HG03025 (cell line): ENCODE measurements at regions not wholly inside any gene's neighbourhood (a gene's known extent, or its start where the extent isn't known, plus 50 kb on each side); places are given as distances from the start of the nearest gene placed in this dataset.

Experiments used
- ATAC-seq: cut with Tn5 transposase; IDR thresholded peaks from one replicate; pipeline ENCODE4 v1.9.1; 2021; ENCODE audit warnings: mild to moderate bottlenecking, moderate library complexity; ENCODE audit not compliant: unreplicated experiment, low FRiP score

DNA sequence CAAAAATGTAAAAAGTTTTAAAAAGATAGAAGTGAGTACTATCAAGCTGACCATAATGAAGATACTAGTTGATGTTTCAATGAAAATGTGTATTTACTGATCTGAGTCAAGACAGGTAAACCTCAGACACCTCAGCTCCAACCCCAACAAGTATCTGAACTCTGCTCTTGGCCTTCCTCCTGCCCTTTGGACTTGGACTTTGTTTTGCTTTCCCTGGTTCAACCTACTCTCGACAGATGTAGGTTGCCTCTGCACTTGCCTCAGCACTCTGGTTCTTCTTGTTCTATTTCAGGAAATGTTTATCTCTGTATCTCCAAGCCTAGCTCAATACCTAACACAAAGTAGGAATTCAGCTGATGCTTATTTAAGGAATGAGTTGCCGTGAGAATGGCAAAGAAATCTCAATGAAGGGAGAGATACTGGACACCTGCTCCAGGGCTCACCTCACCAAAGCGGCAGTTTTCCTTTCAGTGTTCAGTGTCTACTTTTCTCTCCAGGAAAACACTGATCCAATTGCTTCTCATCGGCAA, 248.8 kb upstream of the CTAGE1 start:
- ATAC-seq: no peak

DNA sequence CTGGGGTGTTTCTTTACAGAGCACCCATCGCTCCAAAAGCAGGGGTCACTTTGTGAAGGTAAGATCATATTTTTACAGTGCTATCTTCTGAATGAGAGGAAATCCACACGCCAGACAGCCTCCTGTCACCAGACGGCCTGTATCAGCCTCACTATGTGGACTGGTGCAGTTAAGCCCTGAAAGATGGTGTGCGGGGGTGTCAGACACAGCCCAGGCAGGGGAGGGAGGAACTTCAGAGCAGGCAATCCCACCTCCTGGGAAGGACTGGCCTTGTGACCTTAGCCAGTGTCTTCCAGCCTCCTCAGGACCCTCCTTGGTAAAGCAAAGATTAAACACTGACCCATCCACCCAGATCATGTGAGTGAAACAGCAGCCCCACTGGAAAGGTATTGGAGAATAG, 249.4 kb upstream of the CTAGE1 start:
- ATAC-seq: no peak

DNA sequence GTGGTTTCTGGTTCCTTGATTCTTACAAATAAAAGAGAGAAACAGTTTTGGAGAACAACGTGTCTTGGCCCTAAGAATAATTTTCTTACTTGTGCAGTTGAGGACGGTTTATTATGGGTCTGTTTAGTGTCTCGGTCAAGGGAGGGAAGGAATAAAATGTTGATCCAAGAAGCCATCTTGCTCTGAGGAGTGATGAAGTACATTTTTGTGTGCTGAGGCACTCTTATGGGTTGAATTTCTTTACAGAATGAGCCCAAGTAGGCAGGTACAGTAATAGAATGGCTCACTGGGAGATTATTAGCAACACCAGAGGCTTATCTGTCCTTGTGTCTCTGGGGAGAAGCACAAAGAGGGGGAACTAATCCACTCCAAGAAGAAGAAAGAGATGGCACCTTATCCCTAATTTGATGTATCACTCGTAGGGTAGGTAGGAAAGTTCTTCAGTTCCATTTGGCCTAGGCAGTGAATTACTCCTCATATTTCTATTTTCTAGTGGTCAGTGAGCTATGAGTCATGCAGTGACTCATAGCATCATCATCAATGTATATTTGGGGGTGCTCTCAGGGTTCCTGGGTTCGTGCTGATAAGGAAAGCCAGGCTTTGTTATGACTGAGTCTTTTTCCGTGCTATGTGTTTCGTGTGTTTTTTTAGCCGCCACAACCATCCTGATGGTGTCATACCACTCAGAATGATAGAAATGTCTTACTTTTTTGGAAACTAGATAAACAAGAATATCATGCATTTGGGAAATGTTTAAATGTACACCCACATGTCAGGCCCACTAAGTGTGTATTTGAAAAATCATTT, 250.1 kb upstream of the CTAGE1 start:
- no peak for ATAC-seq

DNA sequence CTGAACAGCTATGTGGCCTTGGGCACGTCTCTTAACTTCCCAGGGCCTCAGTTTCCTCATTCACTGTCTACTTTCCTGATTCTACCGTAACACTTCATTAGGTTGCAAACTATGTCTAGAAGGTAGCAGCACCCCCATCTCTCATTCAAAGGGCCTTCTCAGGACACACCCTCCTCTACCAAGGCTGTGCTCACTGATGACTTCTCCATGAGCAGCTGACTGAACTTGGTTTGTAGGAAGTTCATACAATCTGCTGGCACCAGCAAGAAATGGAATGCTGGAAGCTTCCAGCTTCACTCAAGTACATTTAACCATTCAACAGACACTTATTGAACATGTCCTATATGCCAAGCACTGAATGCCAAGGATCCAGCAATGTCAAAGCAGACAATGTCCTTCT, 250.8 kb upstream of the CTAGE1 start:
- no peak for ATAC-seq

DNA sequence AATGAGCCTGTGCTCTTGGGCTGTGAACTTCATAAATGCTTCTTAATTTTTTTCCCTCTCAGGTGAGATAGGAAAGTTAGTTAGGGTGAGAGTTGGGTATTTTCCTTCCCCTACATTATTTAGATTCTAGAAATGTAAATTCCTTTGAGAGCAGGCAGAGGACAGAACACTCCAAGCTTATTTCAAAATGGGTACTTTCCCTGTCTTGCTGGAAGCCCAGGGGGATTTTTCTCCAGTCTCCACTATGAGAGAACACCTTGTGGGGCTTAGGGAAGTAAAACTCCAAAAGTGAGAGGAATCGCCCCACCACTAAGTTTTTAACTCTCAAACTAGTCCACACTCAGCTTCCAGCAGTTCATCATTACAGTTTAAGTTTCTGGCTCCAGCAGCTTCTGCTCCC, 253.2 kb upstream of the CTAGE1 start:
- no peak for ATAC-seq

DNA sequence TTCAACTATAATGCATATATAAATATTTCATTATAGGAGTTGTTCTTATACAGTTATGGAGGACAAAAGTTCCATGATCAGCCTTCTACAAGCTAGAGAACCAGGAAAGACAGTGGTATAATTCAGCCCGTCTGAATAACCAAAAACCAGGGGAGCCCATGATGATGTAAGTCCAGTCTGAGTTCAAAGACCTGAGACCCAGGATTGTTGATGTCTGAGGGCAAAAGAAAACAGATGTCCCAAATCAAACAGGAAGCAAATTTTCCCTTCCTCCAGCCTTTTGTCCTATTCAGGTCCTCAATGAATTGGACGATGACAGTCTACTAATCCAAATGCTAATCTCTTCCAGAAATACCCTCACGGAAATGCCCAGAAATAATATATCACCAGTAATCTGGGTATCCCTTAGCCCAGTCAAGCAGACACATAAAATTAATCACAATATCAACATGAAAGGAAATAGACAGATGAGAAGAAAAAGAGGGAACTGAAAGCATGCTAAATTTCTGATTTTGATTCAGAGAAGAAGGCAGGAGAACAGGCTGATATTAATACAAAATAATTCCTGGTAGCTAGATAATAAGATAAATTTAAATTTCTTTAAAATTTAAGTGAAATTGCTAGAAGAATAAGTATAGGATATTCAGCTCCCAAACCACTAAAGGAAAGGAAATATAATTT, 255.6 kb upstream of the CTAGE1 start:
- ATAC-seq: no peak

DNA sequence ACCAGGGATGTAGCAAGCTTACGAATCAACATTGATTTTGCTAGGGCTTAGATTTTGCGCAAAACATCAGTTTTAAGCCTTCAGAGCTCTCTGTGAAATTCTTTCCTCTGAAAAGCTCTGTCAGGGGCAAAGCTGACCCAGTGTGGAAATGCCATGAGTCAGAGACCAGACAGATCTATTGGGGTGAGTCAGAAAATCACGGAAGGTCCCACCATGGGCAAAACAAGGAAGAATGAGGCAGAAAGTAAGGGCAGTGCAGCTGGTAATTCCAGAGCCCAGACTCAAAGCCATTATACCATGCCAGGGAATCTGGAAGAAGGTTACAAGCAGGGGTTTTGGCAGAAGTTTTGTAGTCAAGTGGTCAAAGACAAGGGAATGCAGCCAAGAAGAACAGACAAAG, 256.6 kb upstream of the CTAGE1 start:
- no peak for ATAC-seq

DNA sequence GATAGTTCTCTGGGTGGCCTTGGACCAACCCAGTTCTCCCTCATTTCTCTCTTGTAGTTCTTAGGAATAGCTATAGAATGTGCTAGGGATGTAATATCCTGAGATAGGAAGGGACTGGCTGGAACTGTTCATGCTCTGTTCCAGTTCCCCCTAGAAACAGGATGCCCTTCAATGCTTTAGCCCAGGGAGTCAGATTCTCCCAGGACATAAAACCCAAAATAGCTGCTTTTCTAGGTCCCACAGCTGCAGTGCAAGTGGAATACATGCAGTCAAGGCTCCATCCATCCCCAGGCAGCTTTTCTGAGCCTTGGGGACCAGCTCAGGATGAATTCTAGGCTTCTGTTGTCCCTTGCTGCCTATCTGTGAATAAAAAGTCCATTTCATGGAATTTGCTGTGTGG, 257.3 kb upstream of the CTAGE1 start:
- no peak for ATAC-seq

DNA sequence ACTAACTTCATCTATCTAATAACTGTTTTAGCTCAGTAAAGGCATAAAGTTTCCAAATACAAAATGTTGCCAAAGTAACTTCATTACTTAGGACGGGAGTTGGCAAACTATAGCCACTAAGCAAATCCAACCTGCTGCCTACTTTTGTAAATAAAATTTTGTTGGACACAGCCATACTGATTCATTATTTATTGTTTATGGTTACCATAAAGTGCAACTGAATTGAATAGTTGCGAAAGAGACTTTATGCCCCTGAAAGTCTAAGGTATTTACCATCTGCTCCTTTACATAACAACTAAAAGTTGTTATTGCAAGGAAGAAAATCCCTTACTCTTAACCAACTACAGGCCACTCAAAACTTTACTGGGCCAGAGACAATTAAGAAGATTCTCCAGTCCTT, 256.7 kb upstream of the RBBP8 start:
- no peak for ATAC-seq

DNA sequence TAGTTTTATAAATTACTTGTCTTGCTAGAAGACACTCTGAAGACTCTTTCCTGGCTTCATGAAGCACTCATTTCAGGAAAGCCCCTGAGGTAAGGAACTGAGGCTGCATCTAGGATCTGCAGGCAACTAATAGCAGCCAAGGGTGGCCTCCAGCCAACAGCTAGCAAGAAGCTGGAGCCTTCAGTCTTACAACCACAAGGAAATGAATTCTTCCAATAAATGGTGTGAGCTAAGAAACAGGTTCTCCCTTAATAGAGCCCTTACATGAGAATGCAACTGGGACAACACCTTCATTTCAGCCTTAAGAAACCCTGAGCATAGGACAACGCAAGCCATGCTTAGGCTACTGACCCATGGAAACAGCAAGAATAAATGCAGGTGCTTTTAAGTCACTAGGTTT, 254.6 kb upstream of the RBBP8 start:
- no peak for ATAC-seq

DNA sequence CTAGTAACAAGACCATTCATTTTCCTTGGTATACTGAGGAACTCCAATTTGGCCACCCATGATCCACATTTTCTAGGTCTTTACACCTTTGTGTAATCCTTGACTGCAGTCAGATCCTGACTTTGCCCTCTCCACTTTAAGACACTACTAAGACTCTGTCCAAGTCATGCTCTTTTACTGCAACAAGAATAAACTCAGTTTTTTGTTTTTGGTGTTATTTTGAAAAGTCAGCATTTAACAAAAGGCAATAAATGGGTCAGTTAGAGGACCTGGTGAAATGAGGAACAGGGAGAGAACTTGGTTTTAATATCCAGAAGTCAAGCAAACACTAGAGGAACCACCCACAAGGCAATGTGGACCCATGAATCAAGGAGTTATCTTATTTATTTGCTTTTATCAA, 252.2 kb upstream of the RBBP8 start:
- no peak for ATAC-seq

DNA sequence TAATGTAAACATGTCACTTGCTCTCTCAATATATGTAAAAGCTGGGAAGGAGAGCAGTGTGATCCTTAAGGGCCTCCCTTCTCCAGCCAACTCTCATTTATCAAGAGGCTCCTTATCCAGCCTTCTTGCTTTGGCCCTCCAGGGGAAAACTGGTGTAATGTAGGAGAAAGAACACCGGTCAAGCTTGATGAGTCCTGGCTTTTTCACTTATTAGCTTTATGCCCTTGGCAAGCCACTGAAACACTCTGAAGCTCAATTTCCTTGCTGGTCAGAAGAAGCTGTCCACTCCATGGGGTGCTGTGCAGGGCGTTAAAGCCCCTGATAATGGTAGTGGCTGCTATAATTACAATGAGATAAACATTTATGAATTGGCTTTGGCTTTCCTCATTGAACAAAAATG, 251.2 kb upstream of the RBBP8 start:
- no peak for ATAC-seq

DNA sequence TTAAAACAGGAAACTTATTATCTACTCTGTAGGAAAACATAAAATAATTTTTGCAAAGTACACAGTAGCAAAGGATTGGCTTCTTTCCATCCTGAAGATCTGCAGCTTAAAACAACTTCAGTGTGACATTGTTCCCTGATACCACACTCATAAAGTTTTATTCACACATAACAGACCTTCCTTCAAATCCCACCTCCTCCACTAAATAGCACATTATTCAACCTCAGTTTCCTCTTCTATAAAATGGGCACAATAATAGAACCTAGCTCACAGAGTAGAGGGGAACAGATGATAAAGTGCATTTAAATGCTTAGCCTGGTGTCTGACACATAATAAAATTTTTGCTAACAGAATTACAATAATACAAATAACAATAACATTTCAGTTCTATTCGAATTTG, 250.4 kb upstream of the RBBP8 start:
- no peak for ATAC-seq

DNA sequence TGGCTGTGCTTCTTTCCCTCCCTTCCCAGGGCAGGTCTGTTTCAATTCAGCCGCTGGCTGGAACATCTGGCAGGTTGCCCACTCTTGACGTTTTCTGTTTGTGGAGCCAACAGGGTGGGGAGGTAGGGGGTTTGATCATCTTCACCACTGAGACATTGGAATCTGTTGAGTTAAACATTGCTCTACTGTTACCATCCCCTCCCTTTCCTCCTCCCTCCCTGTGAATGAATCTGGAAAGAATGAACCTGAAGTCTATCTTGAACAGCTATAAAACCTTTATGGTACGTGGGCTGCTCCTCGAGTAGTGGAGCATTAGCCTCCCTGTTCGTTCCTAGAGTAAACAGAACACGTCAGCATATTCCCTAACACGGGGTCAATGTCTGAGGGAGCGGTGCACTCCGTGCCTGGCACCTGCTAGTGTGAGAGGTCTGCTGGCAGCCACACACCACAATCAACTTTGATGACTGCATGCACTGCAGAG, 249.9 kb upstream of the RBBP8 start:
- ATAC-seq: no peak

DNA sequence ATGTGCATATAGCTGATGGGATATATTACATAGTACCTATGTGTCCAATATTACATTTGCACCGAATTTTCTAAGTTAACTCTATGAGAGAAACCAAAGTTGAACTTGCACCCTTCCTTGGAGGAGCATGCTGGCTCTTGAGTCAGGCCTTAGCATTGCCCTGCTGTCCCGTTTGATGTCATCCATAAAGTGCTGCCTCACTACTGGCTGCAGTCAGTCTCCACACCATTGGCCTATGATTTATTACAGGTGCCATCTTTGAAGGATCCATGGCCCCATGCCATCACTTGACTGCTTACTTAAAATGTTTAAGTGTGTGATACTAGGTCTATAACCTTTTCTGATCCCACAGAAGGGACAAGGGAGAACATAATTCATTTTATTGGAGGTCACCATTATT, 249.3 kb upstream of the RBBP8 start:
- no peak for ATAC-seq

DNA sequence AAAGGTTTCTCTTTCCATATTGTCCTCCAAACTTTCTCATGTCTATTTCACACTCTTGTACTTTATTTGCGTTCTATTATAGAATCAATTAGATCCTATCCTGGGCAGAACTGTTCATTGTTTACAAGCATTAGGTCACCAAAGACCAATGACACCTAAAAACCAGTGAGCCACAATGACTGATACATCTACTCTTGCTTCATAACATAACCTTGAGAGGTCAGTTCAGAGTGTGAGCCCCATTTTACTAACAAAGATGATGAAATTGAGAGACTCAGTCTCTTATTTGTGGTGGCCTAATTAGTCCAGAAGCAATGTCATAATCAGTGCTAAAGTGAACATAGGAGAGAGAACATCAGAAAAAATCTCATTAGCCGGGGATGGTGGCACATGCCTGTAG, 248.9 kb upstream of the RBBP8 start:
- ATAC-seq: no peak

DNA sequence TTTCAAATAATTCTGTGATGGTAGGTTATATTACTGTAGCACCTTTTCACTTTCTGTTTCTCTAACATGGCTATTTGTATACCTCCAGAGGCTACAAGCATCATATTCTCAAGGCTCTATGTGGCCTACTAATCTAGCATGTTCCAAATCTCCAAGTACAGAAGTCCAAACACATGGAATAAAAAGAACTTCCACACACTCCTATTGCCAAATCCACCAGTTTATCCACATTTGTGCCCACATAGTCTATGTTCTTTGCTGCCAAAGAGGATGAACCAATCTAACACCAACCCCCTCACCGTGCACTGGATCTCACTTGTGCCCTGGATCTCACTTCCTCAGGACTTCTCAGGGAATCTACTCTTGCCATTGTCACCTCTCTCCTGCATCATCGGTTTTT, 247.3 kb upstream of the RBBP8 start:
- ATAC-seq: no peak

DNA sequence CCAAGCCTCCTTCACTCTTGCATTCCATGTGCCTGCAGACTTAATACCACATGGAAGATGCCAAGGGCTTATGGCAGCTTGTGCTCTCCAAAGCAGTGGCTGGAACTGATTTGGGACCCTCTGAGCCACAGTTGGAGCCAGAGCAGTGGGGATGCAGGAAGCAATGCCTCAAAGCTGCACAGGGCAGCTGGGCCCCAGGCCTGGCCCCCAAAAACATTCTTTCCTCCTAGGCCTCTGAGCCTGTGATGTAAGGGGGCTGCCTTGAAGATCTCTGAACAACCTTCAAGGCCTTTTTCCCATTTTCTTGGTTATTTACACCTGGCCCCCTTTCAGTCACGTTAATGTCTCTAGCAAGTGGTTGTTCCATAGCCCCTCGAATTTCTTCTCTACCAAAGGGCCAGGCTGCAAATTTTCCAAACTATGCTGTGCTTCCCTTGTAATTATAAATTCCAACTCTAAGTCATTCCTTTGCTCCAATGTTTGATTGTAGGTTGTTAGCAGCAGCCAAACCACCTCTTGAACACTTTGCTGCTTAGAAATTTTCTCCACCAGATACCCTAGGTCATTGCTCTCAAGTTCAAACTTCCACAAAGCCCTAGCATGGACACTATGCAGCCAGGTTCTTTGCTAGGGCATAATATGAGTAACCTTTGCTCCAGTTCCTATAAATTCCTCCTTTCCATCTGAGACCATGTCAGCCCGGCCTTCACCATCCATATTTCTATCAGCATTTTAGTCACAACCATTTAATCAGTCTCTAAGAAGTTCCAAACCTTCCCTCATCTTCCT, 245.0 kb upstream of the RBBP8 start:
- no peak for ATAC-seq

DNA sequence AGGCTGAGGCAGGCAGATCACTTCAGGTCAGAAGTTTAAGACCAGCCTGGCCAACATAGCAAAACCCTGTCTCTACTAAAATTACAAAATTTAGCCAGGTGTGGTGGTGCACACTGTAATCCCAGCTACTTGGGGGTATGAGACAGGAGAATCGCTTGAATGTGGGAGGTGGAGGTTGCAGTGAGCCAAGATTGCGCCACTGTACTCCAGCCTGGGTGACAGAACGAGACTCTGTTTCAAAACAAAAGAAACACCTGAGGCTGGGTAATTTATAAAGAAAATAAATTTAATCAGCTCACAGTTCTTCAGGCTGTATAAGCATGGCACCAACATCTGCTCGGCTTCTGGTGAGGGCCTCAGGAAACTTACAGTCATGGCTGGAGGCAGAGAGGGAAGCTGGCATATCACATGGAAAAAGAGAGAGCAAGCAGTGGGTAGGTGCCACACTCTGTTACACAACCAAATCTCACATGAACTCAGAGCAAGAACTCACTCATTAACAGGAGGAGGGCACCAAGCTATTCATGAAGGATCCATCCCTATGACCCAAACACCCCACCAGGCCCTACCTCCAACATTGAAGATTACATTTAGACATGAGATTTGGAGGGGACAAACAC, 244.1 kb upstream of the RBBP8 start:
- no peak for ATAC-seq

DNA sequence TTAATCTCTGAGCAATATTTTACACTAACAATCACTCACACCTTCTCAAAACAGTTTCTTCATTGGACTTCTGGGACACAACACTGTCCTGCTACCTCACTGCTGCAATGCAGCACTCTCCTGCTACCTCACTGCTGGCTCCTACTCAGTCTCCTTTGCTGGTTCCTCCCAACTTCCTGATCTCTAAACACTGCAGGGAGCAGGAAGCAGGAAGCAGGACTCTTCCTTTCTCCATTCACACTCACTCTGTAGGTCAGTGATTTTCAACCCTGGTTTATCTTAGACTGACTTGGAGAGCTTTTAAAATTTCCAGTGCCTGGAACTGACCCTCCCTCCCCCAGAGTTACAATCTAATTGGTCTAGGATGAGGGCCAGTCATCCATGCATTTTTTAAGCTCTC, 243.4 kb upstream of the RBBP8 start:
- no peak for ATAC-seq

DNA sequence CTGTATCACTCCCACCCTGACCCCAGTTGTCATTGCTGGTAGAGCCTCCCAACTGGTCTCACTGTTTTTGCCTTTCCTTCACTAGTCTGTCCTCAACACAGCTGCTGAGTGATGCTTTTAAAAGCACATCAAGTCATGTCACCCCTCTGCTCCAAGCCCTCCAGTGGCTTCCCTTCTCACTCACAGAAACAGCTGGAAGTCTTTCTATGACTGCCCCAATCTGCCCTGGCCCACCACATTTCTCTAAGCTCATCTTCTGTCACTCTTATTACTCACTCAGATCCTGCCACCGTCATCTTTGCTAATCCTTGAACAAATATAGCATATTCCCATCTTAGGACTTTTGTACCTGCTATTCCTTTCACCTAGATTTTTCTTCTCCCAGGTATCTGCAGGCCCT, 242.6 kb upstream of the RBBP8 start:
- ATAC-seq: no peak
